KOPT-K1 (cell line): ENCODE measurements at regions not wholly inside any gene's neighbourhood (a gene's known extent, or its start where the extent isn't known, plus 50 kb on each side); places are given as distances from the start of the nearest gene placed in this dataset.

Experiments
- H3K27ac ChIP-seq: fragments of 200-600 bp; sonication (generic); 2 replicates; pipeline ENCODE4 v1.5.1; 2016; ENCODE audit warnings: antibody characterized with exemption, mild to moderate bottlenecking, low read depth, low read length; ENCODE audit not compliant: poor library complexity, severe bottlenecking
- H3K36me3 ChIP-seq: fragments of 200-600 bp; sonication (generic); 2 replicates; pipeline ENCODE4 v1.5.1; 2017; ENCODE audit warnings: antibody characterized with exemption, mild to moderate bottlenecking, low read length, moderate library complexity; ENCODE audit not compliant: insufficient read depth
- H3K9me3 ChIP-seq: fragments of 200-600 bp; sonication (generic); 2 replicates; pipeline ENCODE4 v1.5.1; 2017; ENCODE audit warnings: antibody characterized with exemption, low read length, mild to moderate bottlenecking; ENCODE audit not compliant: insufficient read depth, poor library complexity, severe bottlenecking

GRCh38 chr3:110074095-110074494 lies 736.7 kb upstream of the DPPA4 start:
- Histone ChIP-seq H3K27ac (no peak overlapping the region), H3K9me3 (no peaks in the 10 kb centered on the region), H3K36me3 (no peaks in the 10 kb centered on the region)

GRCh38 chr3:110077093-110077492 lies 739.7 kb upstream of the DPPA4 start:
- H3K36me3 ChIP-seq = no peaks in the 10 kb centered on the region
- no peak overlapping the region for H3K27ac ChIP-seq
- H3K9me3 ChIP-seq = no peaks in the 10 kb centered on the region

GRCh38 chr3:110093411-110093810 lies 756.1 kb upstream of the DPPA4 start:
- H3K36me3 ChIP-seq = no peaks in the 10 kb centered on the region
- no peaks in the 10 kb centered on the region for H3K9me3 ChIP-seq
- no peak overlapping the region for H3K27ac ChIP-seq

- Histone ChIP-seq H3K9me3 (no peaks in the 10 kb centered on the region), H3K36me3 (no peaks in the 10 kb centered on the region), H3K27ac (no peak overlapping the region)
Observed at GRCh38 chr3:110093812-110094401, 756.6 kb upstream of the DPPA4 start.

GRCh38 chr3:110099711-110100110 lies 762.4 kb upstream of the DPPA4 start:
- Histone ChIP-seq H3K27ac (no peak overlapping the region), H3K9me3 (no peaks in the 10 kb centered on the region), H3K36me3 (no peaks in the 10 kb centered on the region)

GRCh38 chr3:110101361-110101760 lies 764.0 kb upstream of the DPPA4 start:
- Histone ChIP-seq H3K27ac (no peak overlapping the region), H3K36me3 (no peaks in the 10 kb centered on the region), H3K9me3 (no peaks in the 10 kb centered on the region)

- H3K36me3 ChIP-seq = no peaks in the 10 kb centered on the region
- no peak overlapping the region for H3K27ac ChIP-seq
- no peaks in the 10 kb centered on the region for H3K9me3 ChIP-seq
Observed at GRCh38 chr3:110106805-110107204, 769.5 kb upstream of the DPPA4 start.

- H3K27ac ChIP-seq = no peak overlapping the region
- H3K36me3 ChIP-seq = no peaks in the 10 kb centered on the region
- H3K9me3 ChIP-seq = no peaks in the 10 kb centered on the region
Observed at GRCh38 chr3:110123946-110124345, 786.6 kb upstream of the DPPA4 start.

- Histone ChIP-seq H3K36me3 (no peaks in the 10 kb centered on the region), H3K27ac (no peak overlapping the region), H3K9me3 (no peaks in the 10 kb centered on the region)
Observed at GRCh38 chr3:110126065-110126464, 788.7 kb upstream of the DPPA4 start.

- H3K36me3 ChIP-seq = no peaks in the 10 kb centered on the region
Observed at GRCh38 chr3:110133971-110134370, 796.6 kb upstream of the DPPA4 start.

GRCh38 chr3:110139048-110139447 lies 801.7 kb upstream of the DPPA4 start:
- no peaks in the 10 kb centered on the region for H3K36me3 ChIP-seq

More at GRCh38 chr3:110133971-110134370, 796.6 kb upstream of the DPPA4 start:
- Histone ChIP-seq H3K9me3 (no peaks in the 10 kb centered on the region), H3K27ac (no peak overlapping the region)

GRCh38 chr3:110139821-110140220 lies 802.5 kb upstream of the DPPA4 start:
- Histone ChIP-seq H3K27ac (no peak overlapping the region), H3K9me3 (no peaks in the 10 kb centered on the region), H3K36me3 (no peaks in the 10 kb centered on the region)

More at GRCh38 chr3:110139048-110139447, 801.7 kb upstream of the DPPA4 start:
- H3K27ac ChIP-seq = no peak overlapping the region
- H3K9me3 ChIP-seq = no peaks in the 10 kb centered on the region

GRCh38 chr3:110149763-110150162 lies 812.4 kb upstream of the DPPA4 start:
- Histone ChIP-seq H3K36me3 (no peaks in the 10 kb centered on the region), H3K9me3 (no peaks in the 10 kb centered on the region), H3K27ac (no peak overlapping the region)

GRCh38 chr3:110157221-110157620 lies 819.9 kb upstream of the DPPA4 start:
- H3K9me3 ChIP-seq = no peaks in the 10 kb centered on the region
- no peak overlapping the region for H3K27ac ChIP-seq
- no peaks in the 10 kb centered on the region for H3K36me3 ChIP-seq

GRCh38 chr3:110164632-110165369 lies 827.5 kb upstream of the DPPA4 start:
- Histone ChIP-seq H3K27ac (no peak overlapping the region), H3K9me3 (no peaks in the 10 kb centered on the region), H3K36me3 (no peaks in the 10 kb centered on the region)

- Histone ChIP-seq H3K27ac (no peak overlapping the region), H3K9me3 (no peaks in the 10 kb centered on the region), H3K36me3 (no peaks in the 10 kb centered on the region)
Observed at GRCh38 chr3:110165370-110165743, 828.0 kb upstream of the DPPA4 start.
